PC-9 (cell line): ENCODE measurements at regions not wholly inside any gene's neighbourhood (a gene's known extent, or its start where the extent isn't known, plus 50 kb on each side); places are given as distances from the start of the nearest gene placed in this dataset.

Experiments
- BruUV-seq: library from RNA; stranded (reverse); fragments of 400-500 nt; replicated peaks from 2 replicates; lab custom pipeline; 2021; lab: Mats Ljungman, UMichigan
- CTCF ChIA-PET: fragments of 300-600 bp; sonication (Branson Sonifier 250); formaldehyde crosslinking; loops from one replicate; lab custom pipeline; 2022; ENCODE audit warnings: antibody characterized with exemption; lab: Charles Lee
- POLR2A ChIA-PET: fragments of 300-600 bp; sonication (Branson Sonifier 250); formaldehyde crosslinking; loops from one replicate; lab custom pipeline; 2022; ENCODE audit warnings: antibody characterized with exemption; ENCODE audit not compliant: unreplicated experiment; lab: Charles Lee
- DNase-seq, 2 experiments: peaks; one replicate each; pipeline versions ENCODE4 v3.0.0 to v3.0.0-alpha.2; 2015 to 2022; ENCODE audit warnings: mixed read lengths in 1 of 2
- H2AFZ ChIP-seq: fragments of 200-600 bp; sonication (generic); 2 replicates; pipeline ENCODE4 v1.8.1; 2017; ENCODE audit warnings: antibody characterized with exemption
- H3F3A ChIP-seq: fragments of 200-600 bp; sonication (generic); 2 replicates; pipeline ENCODE4 v1.8.1; 2017; ENCODE audit warnings: antibody characterized with exemption, mild to moderate bottlenecking, low read depth; ENCODE audit not compliant: insufficient read depth
- H3K27ac ChIP-seq: fragments of 200-600 bp; sonication (generic); 2 replicates; pipeline ENCODE4 v1.6.1; 2016; ENCODE audit warnings: mixed run types
- H3K27me3 ChIP-seq: fragments of 200-600 bp; sonication (generic); 2 replicates; pipeline ENCODE4 v1.6.1; 2016; ENCODE audit warnings: low read depth, mixed run types; ENCODE audit not compliant: insufficient read depth
- H3K36me3 ChIP-seq: fragments of 200-600 bp; sonication (generic); 2 replicates; pipeline ENCODE4 v1.6.1; 2016; ENCODE audit warnings: low read depth, mixed run types
- H3K4me1 ChIP-seq: fragments of 200-600 bp; sonication (generic); replicated peaks from 2 replicates; pipeline ENCODE4 v1.6.1; 2016; ENCODE audit warnings: mixed run types; ENCODE audit not compliant: insufficient read depth
- H3K4me2 ChIP-seq: fragments of 200-600 bp; sonication (generic); 2 replicates; pipeline ENCODE4 v1.6.1; 2017; ENCODE audit warnings: mixed run types
- H3K4me3 ChIP-seq: fragments of 200-600 bp; sonication (generic); 2 replicates; pipeline ENCODE4 v1.6.1; 2016; ENCODE audit warnings: mixed run types
- H3K79me2 ChIP-seq: fragments of 200-600 bp; sonication (generic); 2 replicates; pipeline ENCODE4 v1.6.1; 2017; ENCODE audit warnings: low read depth, mixed run types
- H3K9me2 ChIP-seq: fragments of 200-600 bp; sonication (generic); 2 replicates; pipeline ENCODE4 v1.8.1; 2017; ENCODE audit warnings: mild to moderate bottlenecking; ENCODE audit not compliant: insufficient read depth
- H3K9me3 ChIP-seq: fragments of 200-600 bp; sonication (generic); 2 replicates; pipeline ENCODE4 v1.8.1; 2016; ENCODE audit warnings: low read depth; ENCODE audit not compliant: insufficient read depth
- H4K20me1 ChIP-seq: fragments of 200-600 bp; sonication (generic); 2 replicates; pipeline ENCODE4 v1.8.1; 2017; ENCODE audit not compliant: insufficient read depth
- EZH2 ChIP-seq: fragments of 200-600 bp; sonication (generic); IDR thresholded peaks from 2 replicates; pipeline ENCODE4 v1.8.0; 2017; ENCODE audit warnings: antibody characterized with exemption, low read depth
- intact Hi-C: fragments of 100-400 bp; cut with micrococcal nuclease; formaldehyde crosslinking; loops from one replicate; pipeline ENCODE4 v1.10.0; 2022; ENCODE audit not compliant: unreplicated experiment
- TF ChIP-seq, protein P1 (sequence below): fragments of 200-600 bp; sonication (generic); conservative IDR thresholded peaks from 2 replicates; pipeline ENCODE4 v1.6.1; 2017; ENCODE audit warnings: mixed run types, antibody characterized with exemption, mild to moderate bottlenecking, moderate library complexity

DNA sequence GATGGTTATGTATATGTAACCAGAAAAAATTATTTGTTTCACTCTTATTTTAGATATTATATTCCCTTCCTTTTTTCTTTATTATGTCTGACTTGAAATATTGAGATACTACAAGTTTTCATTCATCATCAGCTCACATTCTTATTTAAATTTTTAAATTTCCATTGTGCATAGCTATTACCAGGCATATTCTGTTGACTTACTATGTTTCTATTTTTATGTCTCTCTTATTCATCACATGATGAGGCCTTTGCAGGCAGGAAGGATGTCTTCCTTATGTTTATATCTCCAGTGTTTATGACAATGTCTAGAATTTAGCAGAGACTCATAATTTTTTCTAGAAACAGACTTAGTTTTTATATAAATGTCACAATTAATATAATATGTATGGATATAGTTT, 221.9 kb upstream of the KCTD3 start:
- H3K9me2 ChIP-seq, result peaks cover 9% of the 10 kb centered on the region; the same call in 1 of the 2 replicates
- H3K4me1 ChIP-seq, result no peaks in the 10 kb centered on the region
- ChIA-PET CTCF (no interaction called here), POLR2A (no interaction called here)
- TF ChIP-seq, protein P1, sequence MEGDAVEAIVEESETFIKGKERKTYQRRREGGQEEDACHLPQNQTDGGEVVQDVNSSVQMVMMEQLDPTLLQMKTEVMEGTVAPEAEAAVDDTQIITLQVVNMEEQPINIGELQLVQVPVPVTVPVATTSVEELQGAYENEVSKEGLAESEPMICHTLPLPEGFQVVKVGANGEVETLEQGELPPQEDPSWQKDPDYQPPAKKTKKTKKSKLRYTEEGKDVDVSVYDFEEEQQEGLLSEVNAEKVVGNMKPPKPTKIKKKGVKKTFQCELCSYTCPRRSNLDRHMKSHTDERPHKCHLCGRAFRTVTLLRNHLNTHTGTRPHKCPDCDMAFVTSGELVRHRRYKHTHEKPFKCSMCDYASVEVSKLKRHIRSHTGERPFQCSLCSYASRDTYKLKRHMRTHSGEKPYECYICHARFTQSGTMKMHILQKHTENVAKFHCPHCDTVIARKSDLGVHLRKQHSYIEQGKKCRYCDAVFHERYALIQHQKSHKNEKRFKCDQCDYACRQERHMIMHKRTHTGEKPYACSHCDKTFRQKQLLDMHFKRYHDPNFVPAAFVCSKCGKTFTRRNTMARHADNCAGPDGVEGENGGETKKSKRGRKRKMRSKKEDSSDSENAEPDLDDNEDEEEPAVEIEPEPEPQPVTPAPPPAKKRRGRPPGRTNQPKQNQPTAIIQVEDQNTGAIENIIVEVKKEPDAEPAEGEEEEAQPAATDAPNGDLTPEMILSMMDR, result no peak
- TF ChIP-seq EZH2, result no peak
- no peaks in the 10 kb centered on the region for H4K20me1 ChIP-seq
- no peaks in the 10 kb centered on the region for H3K36me3 ChIP-seq
- H2AFZ ChIP-seq, result no peak overlapping the region
- no TSS peak for BruUV-seq
- intact Hi-C loops, result no loop called here
- no peaks in the 10 kb centered on the region for H3F3A ChIP-seq
- H3K4me2 ChIP-seq, result no peak overlapping the region
- H3K4me3 ChIP-seq, result no peak overlapping the region
- no peaks in the 10 kb centered on the region for H3K9me3 ChIP-seq
- DNase-seq, result no peak
- H3K27me3 ChIP-seq, result no peaks in the 10 kb centered on the region
- H3K27ac ChIP-seq, result no peak overlapping the region
- H3K79me2 ChIP-seq, result no peaks in the 10 kb centered on the region

- H3K4me3 ChIP-seq, result no peak overlapping the region
- POLR2A ChIA-PET, result no interaction called here
- intact Hi-C loops, result no loop called here
- H3K79me2 ChIP-seq, result no peaks in the 10 kb centered on the region
- H2AFZ ChIP-seq, result no peak overlapping the region
- H4K20me1 ChIP-seq, result no peaks in the 10 kb centered on the region
- DNase-seq, result no peak
- H3K9me3 ChIP-seq, result no peaks in the 10 kb centered on the region
- H3F3A ChIP-seq, result no peaks in the 10 kb centered on the region
- TF ChIP-seq, protein P1, result no peak
- H3K27me3 ChIP-seq, result no peaks in the 10 kb centered on the region
- no peak overlapping the region for H3K4me2 ChIP-seq
- BruUV-seq, result no TSS peak
- no peaks in the 10 kb centered on the region for H3K4me1 ChIP-seq
- H3K36me3 ChIP-seq, result no peaks in the 10 kb centered on the region
- peaks cover 5% of the 10 kb centered on the region; the same call in 1 of the 2 replicates for H3K9me2 ChIP-seq
- CTCF ChIA-PET, result no interaction called here
- H3K27ac ChIP-seq, result no peak overlapping the region
Measured at GRCh38 chr1:215345766-215346165, 221.3 kb upstream of the KCTD3 start.

- H3F3A ChIP-seq, result no peaks in the 10 kb centered on the region
- POLR2A ChIA-PET, result no interaction called here
- no peaks in the 10 kb centered on the region for H3K27me3 ChIP-seq
- intact Hi-C loops, result no loop called here
- H3K9me3 ChIP-seq, result 0 out of 2 replicates have a peak, but pooled peaks cover 7% of the 10 kb centered on the region
- H3K27ac ChIP-seq, result no peak overlapping the region
- TF ChIP-seq, protein P1, result no peak
- no peak for TF ChIP-seq EZH2
- H3K9me2 ChIP-seq, result no peaks in the 10 kb centered on the region
- no peak for DNase-seq
- H3K79me2 ChIP-seq, result no peaks in the 10 kb centered on the region
- H3K4me1 ChIP-seq, result no peaks in the 10 kb centered on the region
- no TSS peak for BruUV-seq
- CTCF ChIA-PET, result no interaction called here
- H3K36me3 ChIP-seq, result no peaks in the 10 kb centered on the region
- no peak overlapping the region for H3K4me3 ChIP-seq
- no peak overlapping the region for H3K4me2 ChIP-seq
- no peaks in the 10 kb centered on the region for H4K20me1 ChIP-seq
- no peak overlapping the region for H2AFZ ChIP-seq
Measured at GRCh38 chr1:215357901-215358300, 209.2 kb upstream of the KCTD3 start.
